ENCODE measurements at regions not wholly inside any gene's neighbourhood (a gene's known extent, or its start where the extent isn't known, plus 50 kb on each side); places are given as distances from the start of the nearest gene placed in this dataset.
"Not testable (repeated sequence)": the region's sequence is repeated elsewhere in the genome, so short reads cannot be mapped to it uniquely, and the experiment has no call there.

DNA sequence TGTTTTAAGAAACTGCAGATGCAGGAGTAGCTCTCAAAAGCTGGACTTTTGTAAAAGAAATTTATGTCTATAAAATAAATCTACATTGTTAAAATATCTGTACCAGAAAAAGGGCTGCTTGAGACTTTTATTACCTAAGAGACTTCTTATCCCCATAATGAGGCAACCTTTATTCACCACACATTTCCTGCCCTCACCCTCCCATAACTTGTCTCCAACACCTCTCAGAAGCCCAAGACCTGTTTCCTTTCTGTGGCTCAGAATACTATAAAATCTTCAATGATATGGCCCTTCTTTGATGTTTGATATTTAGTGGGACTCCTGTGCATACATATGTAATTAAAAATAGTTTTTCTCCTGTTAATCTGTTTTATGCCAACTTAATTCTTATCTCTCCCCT lies 141.5 kb upstream of the FER start:
- no peak for DNase-seq (ENCODE audit: low read depth in 4 of 4, low spot score in 3 of 4)

DNA sequence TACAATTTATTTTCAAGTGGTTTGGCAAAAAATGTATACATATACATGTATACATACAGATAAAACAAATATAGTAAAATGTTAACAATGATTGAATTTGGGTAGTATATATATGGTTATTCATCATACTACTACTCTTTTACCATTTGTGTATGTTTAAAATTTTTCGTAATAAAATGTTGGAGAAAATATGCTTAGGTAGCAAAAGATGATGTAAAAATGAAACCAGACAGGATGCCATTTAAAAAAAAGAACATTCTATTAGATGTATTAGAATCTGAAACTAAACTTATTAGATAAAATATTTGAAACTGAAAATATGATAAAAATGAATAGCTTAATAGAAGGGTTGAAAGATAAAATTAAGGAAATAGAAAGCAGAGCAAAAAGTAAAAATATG lies 144.9 kb upstream of the FER start:
- DNase-seq (ENCODE audit: low read depth in 4 of 4, low spot score in 3 of 4), result no peak

GRCh38 chr5:108590799-108591198 lies 156.9 kb upstream of the FER start:
- no peak for DNase-seq (ENCODE audit: low read depth in 4 of 4, low spot score in 3 of 4)

DNA sequence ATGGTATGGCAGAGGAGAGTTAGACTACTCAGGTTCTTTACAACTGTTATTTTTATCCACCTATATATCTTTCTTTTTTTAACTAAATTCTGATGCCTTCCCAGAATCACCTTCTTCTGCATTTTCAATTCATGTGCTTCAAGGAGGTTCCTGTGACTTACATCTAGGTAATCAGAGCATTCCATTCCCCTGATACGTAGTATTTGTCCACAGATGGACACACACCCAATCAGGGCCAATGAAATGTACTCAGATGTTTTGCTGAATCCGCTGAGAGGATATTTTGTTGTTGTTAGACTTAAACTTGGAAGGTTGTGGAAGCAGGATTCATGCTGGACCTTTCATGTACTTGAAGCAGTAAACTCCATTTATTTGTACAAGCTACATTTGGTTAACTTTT lies 159.4 kb upstream of the FER start:
- no peak for DNase-seq (ENCODE audit: low read depth in 4 of 4, low spot score in 3 of 4)

DNA sequence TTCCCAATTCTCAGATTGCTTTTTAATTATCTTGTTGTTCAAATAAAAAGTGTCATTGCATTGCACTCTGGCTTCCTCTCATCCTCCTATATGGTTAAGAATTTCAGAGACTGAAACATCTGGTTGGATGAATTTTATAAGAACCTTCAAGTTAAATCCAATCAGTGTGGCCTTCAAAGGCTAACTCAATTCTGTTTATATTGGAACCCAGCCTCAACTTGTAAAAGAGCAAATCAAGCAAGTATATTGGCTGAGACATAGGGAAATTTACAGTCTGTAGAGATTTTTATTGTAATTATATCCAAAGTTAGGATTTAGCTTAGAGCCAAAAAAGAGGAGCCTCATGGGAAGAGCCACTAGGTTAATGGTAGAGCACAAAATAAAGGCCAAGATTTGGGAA lies 159.9 kb upstream of the FER start:
- no peak for DNase-seq (ENCODE audit: low read depth in 4 of 4, low spot score in 3 of 4)

DNA sequence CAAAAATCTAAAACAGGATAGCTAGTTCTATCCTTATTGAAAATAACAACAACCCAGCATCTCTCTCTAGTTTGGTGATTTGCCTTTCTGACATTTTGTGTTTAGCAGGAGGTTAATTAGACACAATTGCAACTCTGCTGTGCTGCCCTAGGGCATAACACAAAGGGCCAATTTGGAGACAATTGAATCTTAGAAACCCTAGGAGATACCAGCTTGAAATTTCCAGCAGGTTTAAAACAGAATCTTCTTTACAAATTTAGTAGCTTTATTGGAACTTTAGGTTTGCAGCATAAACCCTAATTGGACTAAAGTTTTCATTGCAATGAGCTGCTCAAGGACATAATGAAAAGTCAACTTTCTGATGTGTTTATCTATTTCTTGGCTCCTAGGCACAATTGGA lies 166.7 kb upstream of the FER start:
- DNase-seq (ENCODE audit: low read depth in 4 of 4, low spot score in 3 of 4), result no peak

DNA sequence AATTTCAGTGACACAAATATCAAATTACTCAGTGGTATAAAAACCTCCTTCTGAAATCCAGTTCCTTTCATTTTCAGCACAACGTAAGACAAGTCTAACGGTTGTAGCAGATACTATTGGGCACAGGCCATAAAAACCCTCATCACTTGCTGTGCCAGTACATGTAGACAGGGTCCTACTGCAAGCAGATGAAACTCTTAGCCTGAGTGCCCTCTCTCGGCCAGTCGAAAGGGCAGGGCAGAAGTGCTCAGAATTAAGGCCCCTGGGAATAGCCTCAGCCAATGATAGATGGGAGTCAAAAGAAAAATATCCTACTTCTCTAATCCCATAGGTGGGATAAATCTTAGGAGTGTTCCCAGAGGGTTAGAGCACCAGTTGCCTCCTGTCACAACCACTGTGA lies 168.5 kb upstream of the FER start:
- no peak for DNase-seq (ENCODE audit: low read depth in 4 of 4, low spot score in 3 of 4)

- DNase-seq (ENCODE audit: low read depth in 4 of 4, low spot score in 3 of 4), result no peak
Observed at GRCh38 chr5:108578791-108579190, 168.9 kb upstream of the FER start.

DNA sequence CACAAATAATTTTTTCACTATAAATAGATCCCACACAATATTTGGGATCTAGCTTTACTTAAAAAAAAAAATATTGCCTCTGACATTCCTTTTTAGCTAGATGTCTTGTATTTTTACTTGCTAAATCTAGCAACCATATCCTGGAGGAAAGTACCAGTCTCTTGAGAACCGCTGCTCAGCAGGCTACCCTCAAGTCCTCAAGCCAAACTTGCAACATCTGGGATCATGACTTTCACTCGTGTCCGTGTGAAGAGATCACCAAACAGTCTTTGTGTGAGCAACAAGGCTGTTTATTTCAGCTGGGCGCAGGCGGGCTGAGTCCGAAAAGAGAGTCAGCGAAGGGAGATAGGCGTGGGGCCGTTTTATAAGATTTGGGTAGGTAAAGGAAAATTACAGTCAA lies 180.3 kb upstream of the FER start:
- DNase-seq (ENCODE audit: low read depth in 4 of 4, low spot score in 3 of 4), result no peak

- no peak for DNase-seq (ENCODE audit: low read depth in 4 of 4, low spot score in 3 of 4)
Observed at GRCh38 chr5:108564441-108564840, 182.5 kb upstream of the FBXL17 start.

- DNase-seq (ENCODE audit: low read depth in 4 of 4, low spot score in 3 of 4), result no peak
Observed at GRCh38 chr5:108562205-108562454, 180.2 kb upstream of the FBXL17 start.

DNA sequence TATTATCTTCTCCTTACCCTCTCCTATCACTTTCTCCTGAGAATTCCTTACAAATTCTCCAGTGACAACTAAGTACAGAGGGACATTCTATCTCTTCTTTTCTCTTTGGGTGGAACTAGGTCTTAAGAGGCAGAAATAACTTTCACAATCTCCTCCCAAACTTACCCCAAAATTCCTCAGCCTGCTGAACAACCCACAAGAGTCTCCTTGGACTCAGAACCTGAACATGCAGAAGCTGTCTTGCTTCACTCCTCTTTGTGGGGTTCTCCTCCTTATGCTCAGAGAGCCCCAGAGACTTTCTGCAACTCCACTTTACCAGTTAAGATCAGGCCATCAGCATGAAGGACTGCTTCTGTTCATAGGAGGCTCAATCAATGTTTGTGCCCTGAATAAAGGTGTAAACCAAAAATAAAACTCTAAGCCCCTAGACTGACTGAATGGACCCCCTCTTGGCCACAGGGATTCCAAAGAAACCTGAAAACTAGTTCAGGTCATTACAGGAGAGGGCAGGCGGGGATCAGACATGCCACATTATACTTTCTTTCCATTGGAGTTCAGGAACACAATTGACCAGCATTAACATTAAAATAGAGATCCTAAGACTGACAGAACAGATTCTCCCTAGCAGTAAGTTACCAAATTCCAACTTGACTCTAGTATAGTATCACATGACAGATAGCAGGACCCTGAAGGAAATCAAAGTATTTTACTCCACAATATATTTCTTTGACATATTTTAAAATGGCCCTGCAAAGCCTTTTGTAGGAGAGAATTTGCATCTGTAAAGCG lies 179.7 kb upstream of the FBXL17 start:
- DNase-seq (ENCODE audit: low read depth in 4 of 4, low spot score in 3 of 4), result no peak

- no peak for DNase-seq (ENCODE audit: low read depth in 4 of 4, low spot score in 3 of 4)
Observed at GRCh38 chr5:108560581-108560980, 178.7 kb upstream of the FBXL17 start.

GRCh38 chr5:108560166-108560565 lies 178.3 kb upstream of the FBXL17 start:
- no peak for DNase-seq (ENCODE audit: low read depth in 4 of 4, low spot score in 3 of 4)

DNA sequence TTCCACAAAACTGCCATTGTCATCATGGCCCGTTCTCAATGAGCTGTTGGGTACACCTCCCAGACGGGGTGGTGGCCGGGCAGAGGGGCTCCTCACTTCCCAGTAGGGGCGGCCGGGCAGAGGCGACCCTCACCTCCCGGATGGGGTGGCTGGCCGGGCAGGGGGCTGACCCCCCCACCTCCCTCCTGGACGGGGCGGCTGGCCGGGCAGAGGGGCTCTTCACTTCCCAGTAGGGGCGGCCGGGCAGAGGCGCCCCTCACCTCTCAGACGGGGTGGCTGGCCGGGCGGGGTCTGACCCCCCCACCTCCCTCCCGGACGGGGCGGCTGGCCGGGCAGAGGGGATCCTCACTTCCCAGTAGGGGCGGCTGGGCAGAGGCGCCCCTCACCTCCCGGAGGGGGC lies 176.9 kb upstream of the FBXL17 start:
- DNase-seq (ENCODE audit: low read depth in 4 of 4, low spot score in 3 of 4), result not testable (repeated sequence)

DNA sequence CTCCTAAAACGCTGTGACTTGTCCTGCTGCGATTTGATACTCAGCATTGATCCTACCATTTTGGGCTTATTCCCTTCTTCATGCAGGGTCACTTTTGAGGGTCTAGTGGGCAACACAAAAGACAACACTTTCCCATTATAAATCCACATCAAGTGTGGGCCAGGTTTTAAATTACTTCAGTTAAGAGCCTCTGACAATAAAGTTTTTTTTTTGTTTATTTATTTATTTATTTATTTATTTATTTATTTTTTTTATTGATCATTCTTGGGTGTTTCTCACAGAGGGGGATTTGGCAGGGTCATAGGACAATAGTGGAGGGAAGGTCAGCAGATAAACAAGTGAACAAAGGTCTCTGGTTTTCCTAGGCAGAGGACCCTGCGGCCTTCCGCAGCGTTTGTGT lies 176.2 kb upstream of the FBXL17 start:
- not testable (repeated sequence) for DNase-seq (ENCODE audit: low read depth in 4 of 4, low spot score in 3 of 4)

DNA sequence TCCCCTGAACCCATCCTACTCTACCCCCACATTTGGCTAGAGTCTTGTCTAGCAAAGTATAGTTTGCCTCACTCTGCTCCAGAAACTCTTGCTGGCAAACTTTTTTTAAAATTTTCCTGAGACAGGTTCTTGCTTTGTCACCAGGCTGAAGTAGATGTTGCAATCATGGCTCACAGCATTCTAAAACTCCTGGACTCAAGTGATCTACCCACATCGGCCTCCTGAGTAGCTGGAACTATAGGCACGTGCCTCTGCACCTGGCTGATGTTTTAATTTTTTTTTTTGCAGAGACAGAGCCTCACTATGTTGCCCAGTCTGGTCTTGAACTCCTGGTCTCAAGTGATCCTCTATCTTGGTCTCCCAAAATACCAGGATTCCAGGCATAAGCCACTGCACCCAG lies 175.8 kb upstream of the FBXL17 start:
- no peak for DNase-seq (ENCODE audit: low read depth in 4 of 4, low spot score in 3 of 4)

GRCh38 chr5:108556441-108557145 lies 174.7 kb upstream of the FBXL17 start:
- no peak for DNase-seq (ENCODE audit: low read depth in 4 of 4, low spot score in 3 of 4)

- DNase-seq (ENCODE audit: low read depth in 4 of 4, low spot score in 3 of 4), result no peak
Observed at GRCh38 chr5:108548684-108549596, 167.0 kb upstream of the FBXL17 start.

DNA sequence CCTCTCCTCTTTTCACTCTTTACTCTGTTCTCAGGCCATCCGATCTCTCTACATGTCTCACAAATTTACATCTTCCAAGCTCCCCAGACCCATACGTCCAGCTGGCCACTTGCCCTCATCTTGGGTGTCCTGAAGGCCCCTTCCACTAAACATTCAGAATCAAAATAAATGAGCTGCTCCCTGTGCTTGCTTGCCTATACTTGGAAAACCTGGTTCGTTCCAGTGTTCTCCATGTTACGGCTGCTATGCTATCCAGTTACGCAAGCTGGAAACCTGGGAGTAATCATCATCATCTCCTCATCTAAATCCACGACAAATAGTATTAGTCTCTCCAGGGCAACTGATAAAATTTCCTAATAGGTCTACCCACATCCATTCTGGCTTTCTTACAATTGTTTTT lies 165.0 kb upstream of the FBXL17 start:
- no peak for DNase-seq (ENCODE audit: low read depth in 4 of 4, low spot score in 3 of 4)

DNA sequence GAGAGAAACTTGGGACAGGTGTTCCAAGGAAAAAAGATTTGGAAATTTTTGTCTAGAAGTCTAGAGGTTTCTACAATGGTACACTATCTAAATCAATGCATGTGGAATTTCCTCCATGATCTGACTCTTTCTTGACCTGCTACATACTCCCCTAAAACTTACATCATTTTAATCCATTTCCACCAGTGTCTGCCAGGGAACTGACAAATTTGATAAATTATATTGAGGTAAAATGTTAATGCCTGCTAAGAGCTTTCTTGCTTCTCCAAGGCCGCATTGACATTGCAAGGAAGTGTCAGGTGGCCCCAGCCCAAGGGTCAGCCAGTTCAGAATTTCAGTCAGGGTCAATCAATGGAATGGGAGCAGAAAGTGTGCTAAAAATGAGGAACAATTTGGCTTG lies 163.4 kb upstream of the FBXL17 start:
- DNase-seq (ENCODE audit: low read depth in 4 of 4, low spot score in 3 of 4), result no peak

DNA sequence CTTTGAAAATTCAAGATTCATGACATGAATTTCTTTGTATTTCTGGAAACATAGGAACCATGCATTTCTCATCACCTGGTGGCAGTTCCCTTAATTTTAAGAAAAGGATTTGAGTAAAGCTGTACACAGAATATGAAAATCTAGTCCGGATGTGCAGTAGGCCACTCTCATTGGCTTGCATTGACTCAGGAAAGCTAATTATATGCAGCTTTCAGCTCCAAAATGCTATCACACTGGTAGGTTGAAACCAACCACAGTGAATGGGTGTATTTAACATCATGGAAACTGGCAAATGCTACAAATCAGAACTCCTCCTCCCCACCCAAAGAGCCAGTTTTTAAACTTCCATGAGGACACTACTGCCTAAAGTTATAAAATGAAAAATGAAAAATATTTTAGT lies 161.6 kb upstream of the FBXL17 start:
- DNase-seq (ENCODE audit: low read depth in 4 of 4, low spot score in 3 of 4), result no peak

Data from right renal pelvis (tissue), 4 donors.